WTC11 (cell line): ENCODE measurements at regions not wholly inside any gene's neighbourhood (a gene's known extent, or its start where the extent isn't known, plus 50 kb on each side); places are given as distances from the start of the nearest gene placed in this dataset.

Source experiments
- ATAC-seq: fragments of 200-7000 bp; cut with Tn5 transposase; 2 replicates; pipeline ENCODE4 v1.10.0; 2021; ENCODE audit warnings: mild to moderate bottlenecking, moderate library complexity
- CTCF ChIA-PET: fragments of 300-600 bp; sonication (Branson Sonifier 250); formaldehyde crosslinking; loops from one replicate; lab custom pipeline; 2021; ENCODE audit warnings: antibody characterized with exemption; lab: Charles Lee
- POLR2A ChIA-PET: fragments of 350-600 bp; sonication (Branson Sonifier 250); formaldehyde crosslinking; loops from one replicate; lab custom pipeline; 2021; ENCODE audit warnings: antibody characterized with exemption; lab: Charles Lee
- DNase-seq: peaks from one replicate; pipeline ENCODE4 v3.0.0; 2021; ENCODE audit warnings: low spot score
- H3K27ac Mint-ChIP-seq: 2 replicates; pipeline ENCODE4 v1.8.0; 2021; ENCODE audit warnings: mixed read lengths
- H3K27me3 Mint-ChIP-seq: 2 replicates; pipeline ENCODE4 v1.8.0; 2021; ENCODE audit warnings: low read depth, mild to moderate bottlenecking, moderate library complexity, mixed read lengths
- H3K36me3 Mint-ChIP-seq: 2 replicates; pipeline ENCODE4 v1.8.0; 2021; ENCODE audit warnings: mixed read lengths
- H3K4me1 Mint-ChIP-seq: 2 replicates; pipeline ENCODE4 v1.8.0; 2022; ENCODE audit warnings: mixed read lengths
- H3K4me3 Mint-ChIP-seq: 2 replicates; pipeline ENCODE4 v1.8.0; 2021; ENCODE audit warnings: mild to moderate bottlenecking, moderate library complexity, mixed read lengths
- H3K9me3 Mint-ChIP-seq: 2 replicates; pipeline ENCODE4 v1.8.0; 2021; ENCODE audit warnings: mixed read lengths
- AFF4 ChIP-seq: sonication (generic); formaldehyde crosslinking; IDR thresholded peaks from 2 replicates; pipeline ENCODE4 v1.8.1; 2023; ENCODE audit warnings: mild to moderate bottlenecking, missing genetic modification reagents, borderline replicate concordance
- CREM ChIP-seq: sonication (generic); formaldehyde crosslinking; IDR thresholded peaks from 2 replicates; pipeline ENCODE4 v1.8.1; 2022; ENCODE audit warnings: mild to moderate bottlenecking, missing genetic modification reagents, moderate library complexity
- ESRRA ChIP-seq: sonication (generic); formaldehyde crosslinking; IDR thresholded peaks from 2 replicates; pipeline ENCODE4 v1.8.1; 2022; ENCODE audit warnings: mild to moderate bottlenecking, missing genetic modification reagents, borderline replicate concordance
- IRF2 ChIP-seq: sonication (generic); formaldehyde crosslinking; IDR thresholded peaks from 2 replicates; pipeline ENCODE4 v1.8.0; 2022; ENCODE audit warnings: low read depth, missing genetic modification reagents, borderline replicate concordance
- NFE2L1 ChIP-seq: sonication (generic); formaldehyde crosslinking; IDR thresholded peaks from 2 replicates; pipeline ENCODE4 v1.8.1; 2023; ENCODE audit warnings: missing genetic modification reagents
- SMAD3 ChIP-seq: sonication (generic); formaldehyde crosslinking; IDR thresholded peaks from 2 replicates; pipeline ENCODE4 v1.8.0; 2022; ENCODE audit warnings: missing genetic modification reagents, mild to moderate bottlenecking, borderline replicate concordance
- TP53 ChIP-seq: sonication (generic); formaldehyde crosslinking; IDR thresholded peaks from 2 replicates; pipeline ENCODE4 v1.8.1; 2023; ENCODE audit warnings: mild to moderate bottlenecking, missing genetic modification reagents
- ZMAT4 ChIP-seq: fragments of 250-450 bp; sonication (Bioruptor Pico); IDR thresholded peaks from 2 replicates; pipeline ENCODE4 v1.9.0; 2021; ENCODE audit warnings: mild to moderate bottlenecking
- ZNF219 ChIP-seq: sonication (generic); formaldehyde crosslinking; IDR thresholded peaks from 2 replicates; pipeline ENCODE4 v1.8.0; 2023; ENCODE audit warnings: missing genetic modification reagents, mild to moderate bottlenecking, borderline replicate concordance
- TF ChIP-seq, protein P1 (sequence below): sonication (generic); formaldehyde crosslinking; IDR thresholded peaks from 2 replicates; pipeline ENCODE4 v1.8.0; 2022; ENCODE audit warnings: mild to moderate bottlenecking, missing genetic modification reagents
- TF ChIP-seq, protein P2 (sequence below): sonication (generic); formaldehyde crosslinking; IDR thresholded peaks from 2 replicates; pipeline ENCODE4 v1.8.0; 2023; ENCODE audit warnings: missing genetic modification reagents, mild to moderate bottlenecking, borderline replicate concordance
- TF ChIP-seq, protein P3 (sequence below): sonication (generic); formaldehyde crosslinking; IDR thresholded peaks from 2 replicates; pipeline ENCODE4 v1.8.0; 2022; ENCODE audit warnings: mild to moderate bottlenecking, missing genetic modification reagents

DNA sequence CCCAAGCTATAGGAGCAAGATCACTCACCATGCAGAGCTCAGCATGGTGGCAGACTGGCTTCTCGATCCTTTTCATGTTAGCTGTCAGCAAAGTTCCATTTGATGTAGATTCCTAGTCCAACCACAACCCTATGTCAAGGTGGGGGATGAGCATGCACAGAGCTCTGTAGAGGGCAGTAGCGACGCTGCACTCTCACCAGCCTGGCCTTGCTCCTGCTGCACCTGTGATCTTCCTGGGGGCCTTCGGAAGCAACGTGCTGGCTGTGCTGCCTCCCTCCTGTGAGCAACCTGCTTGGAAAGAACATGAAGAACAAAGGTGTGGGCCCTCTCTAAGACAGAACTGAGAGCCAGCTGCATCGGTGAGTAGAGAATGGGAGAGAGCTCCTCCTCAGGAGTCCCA lies 479.4 kb upstream of the MYT1L start (continued):
- TF ChIP-seq, protein P1, sequence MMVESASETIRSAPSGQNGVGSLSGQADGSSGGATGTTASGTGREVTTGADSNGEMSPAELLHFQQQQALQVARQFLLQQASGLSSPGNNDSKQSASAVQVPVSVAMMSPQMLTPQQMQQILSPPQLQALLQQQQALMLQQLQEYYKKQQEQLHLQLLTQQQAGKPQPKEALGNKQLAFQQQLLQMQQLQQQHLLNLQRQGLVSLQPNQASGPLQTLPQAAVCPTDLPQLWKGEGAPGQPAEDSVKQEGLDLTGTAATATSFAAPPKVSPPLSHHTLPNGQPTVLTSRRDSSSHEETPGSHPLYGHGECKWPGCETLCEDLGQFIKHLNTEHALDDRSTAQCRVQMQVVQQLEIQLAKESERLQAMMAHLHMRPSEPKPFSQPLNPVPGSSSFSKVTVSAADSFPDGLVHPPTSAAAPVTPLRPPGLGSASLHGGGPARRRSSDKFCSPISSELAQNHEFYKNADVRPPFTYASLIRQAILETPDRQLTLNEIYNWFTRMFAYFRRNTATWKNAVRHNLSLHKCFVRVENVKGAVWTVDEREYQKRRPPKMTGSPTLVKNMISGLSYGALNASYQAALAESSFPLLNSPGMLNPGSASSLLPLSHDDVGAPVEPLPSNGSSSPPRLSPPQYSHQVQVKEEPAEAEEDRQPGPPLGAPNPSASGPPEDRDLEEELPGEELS: no peak
- TF ChIP-seq SMAD3 (CRISPR knock-in tag) (no peak), ZMAT4 (CRISPR knock-in tag) (no peak)

GRCh38 chr2:2809771-2810170 lies 478.7 kb upstream of the MYT1L start:
- CTCF ChIA-PET: interaction anchor here (1.9 kb wide), 1 partner anchor 22 kb away, joined by 9 read pairs; no protein-coding TSS in a partner anchor

More at GRCh38 chr2:2809771-2810170, 478.7 kb upstream of the MYT1L start:
- no peak for TF ChIP-seq ZNF219 (CRISPR knock-in tag)
- TF ChIP-seq, protein P2, sequence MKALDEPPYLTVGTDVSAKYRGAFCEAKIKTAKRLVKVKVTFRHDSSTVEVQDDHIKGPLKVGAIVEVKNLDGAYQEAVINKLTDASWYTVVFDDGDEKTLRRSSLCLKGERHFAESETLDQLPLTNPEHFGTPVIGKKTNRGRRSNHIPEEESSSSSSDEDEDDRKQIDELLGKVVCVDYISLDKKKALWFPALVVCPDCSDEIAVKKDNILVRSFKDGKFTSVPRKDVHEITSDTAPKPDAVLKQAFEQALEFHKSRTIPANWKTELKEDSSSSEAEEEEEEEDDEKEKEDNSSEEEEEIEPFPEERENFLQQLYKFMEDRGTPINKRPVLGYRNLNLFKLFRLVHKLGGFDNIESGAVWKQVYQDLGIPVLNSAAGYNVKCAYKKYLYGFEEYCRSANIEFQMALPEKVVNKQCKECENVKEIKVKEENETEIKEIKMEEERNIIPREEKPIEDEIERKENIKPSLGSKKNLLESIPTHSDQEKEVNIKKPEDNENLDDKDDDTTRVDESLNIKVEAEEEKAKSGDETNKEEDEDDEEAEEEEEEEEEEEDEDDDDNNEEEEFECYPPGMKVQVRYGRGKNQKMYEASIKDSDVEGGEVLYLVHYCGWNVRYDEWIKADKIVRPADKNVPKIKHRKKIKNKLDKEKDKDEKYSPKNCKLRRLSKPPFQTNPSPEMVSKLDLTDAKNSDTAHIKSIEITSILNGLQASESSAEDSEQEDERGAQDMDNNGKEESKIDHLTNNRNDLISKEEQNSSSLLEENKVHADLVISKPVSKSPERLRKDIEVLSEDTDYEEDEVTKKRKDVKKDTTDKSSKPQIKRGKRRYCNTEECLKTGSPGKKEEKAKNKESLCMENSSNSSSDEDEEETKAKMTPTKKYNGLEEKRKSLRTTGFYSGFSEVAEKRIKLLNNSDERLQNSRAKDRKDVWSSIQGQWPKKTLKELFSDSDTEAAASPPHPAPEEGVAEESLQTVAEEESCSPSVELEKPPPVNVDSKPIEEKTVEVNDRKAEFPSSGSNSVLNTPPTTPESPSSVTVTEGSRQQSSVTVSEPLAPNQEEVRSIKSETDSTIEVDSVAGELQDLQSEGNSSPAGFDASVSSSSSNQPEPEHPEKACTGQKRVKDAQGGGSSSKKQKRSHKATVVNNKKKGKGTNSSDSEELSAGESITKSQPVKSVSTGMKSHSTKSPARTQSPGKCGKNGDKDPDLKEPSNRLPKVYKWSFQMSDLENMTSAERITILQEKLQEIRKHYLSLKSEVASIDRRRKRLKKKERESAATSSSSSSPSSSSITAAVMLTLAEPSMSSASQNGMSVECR: no peak
- no peak for TF ChIP-seq TP53 (CRISPR knock-in tag)
- TF ChIP-seq, protein P3, sequence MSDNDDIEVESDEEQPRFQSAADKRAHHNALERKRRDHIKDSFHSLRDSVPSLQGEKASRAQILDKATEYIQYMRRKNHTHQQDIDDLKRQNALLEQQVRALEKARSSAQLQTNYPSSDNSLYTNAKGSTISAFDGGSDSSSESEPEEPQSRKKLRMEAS (CRISPR knock-in tag): no peak
- TF ChIP-seq NFE2L1 (CRISPR knock-in tag): no peak
- TF ChIP-seq ESRRA (CRISPR knock-in tag): no peak
- no peak for TF ChIP-seq AFF4
- no peak for TF ChIP-seq CREM (CRISPR knock-in tag)
- TF ChIP-seq IRF2 (CRISPR knock-in tag): no peak
- DNase-seq (no peak), ATAC-seq (no peak)
- peaks cover 35% of the 10 kb centered on the region for H3K9me3 Mint-ChIP-seq
- H3K27ac Mint-ChIP-seq: no peak overlapping the region
- H3K27me3 Mint-ChIP-seq: no peaks in the 10 kb centered on the region; the same call in 1 of the 2 replicates
- peaks cover 4% of the 10 kb centered on the region; the same call in 1 of the 2 replicates for H3K4me1 Mint-ChIP-seq
- no peak overlapping the region for H3K4me3 Mint-ChIP-seq
- H3K36me3 Mint-ChIP-seq: peaks cover 18% of the 10 kb centered on the region
- POLR2A ChIA-PET: no interaction called here
